H1 (cell line): ENCODE measurements at regions not wholly inside any gene's neighbourhood (a gene's known extent, or its start where the extent isn't known, plus 50 kb on each side); places are given as distances from the start of the nearest gene placed in this dataset.

ENCODE experiments used
- CTCF ChIA-PET: fragments of 300-600 bp; sonication (Branson Sonifier 250); formaldehyde crosslinking; loops from one replicate; lab custom pipeline; 2021; ENCODE audit not compliant: partially characterized antibody; lab: Charles Lee
- POLR2A ChIA-PET: fragments of 300-600 bp; sonication (Branson Sonifier 250); formaldehyde crosslinking; loops from one replicate; lab custom pipeline; 2021; ENCODE audit warnings: inconsistent platforms; ENCODE audit not compliant: partially characterized antibody; lab: Charles Lee
- DNase-seq, 2 experiments: peaks; one replicate each; pipeline versions ENCODE4 v3.0.0 to v3.0.0-alpha.2; 2010 to 2022; ENCODE audit warnings: low spot score in 2 of 2, low read depth in 1 of 2, mixed read lengths in 1 of 2
- FAIRE-seq: peaks from 2 replicates; lab custom pipeline; 2011; peaks lifted over from hg19 to GRCh38; lab: Jason Lieb, UNC
- H2AFZ ChIP-seq: 2 replicates; pipeline ENCODE4 v1.8.1; 2012; ENCODE audit warnings: low read length, inconsistent platforms
- H2AK5ac ChIP-seq: 2 replicates; pipeline ENCODE4 v1.6.1; 2013; ENCODE audit warnings: low read depth, low read length
- H2BK120ac ChIP-seq: replicated peaks from 2 replicates; pipeline ENCODE3; 2013; ENCODE audit warnings: low read depth, low read length, inconsistent platforms
- H2BK12ac ChIP-seq: 2 replicates; pipeline ENCODE4 v1.6.1; 2013; ENCODE audit warnings: low read depth, low read length
- H2BK15ac ChIP-seq: 2 replicates; pipeline ENCODE4 v1.6.1; 2013; ENCODE audit warnings: low read length
- H2BK20ac ChIP-seq: 2 replicates; pipeline ENCODE4 v1.6.1; 2013; ENCODE audit warnings: low read length
- H2BK5ac ChIP-seq: 2 replicates; pipeline ENCODE4 v1.6.1; 2013; ENCODE audit warnings: low read depth, low read length
- H3K14ac ChIP-seq: 2 replicates; pipeline ENCODE4 v1.6.1; 2013; ENCODE audit warnings: inconsistent platforms; ENCODE audit not compliant: insufficient read length
- H3K18ac ChIP-seq: 2 replicates; pipeline ENCODE4 v1.6.1; 2013; ENCODE audit warnings: low read length; ENCODE audit errors: extremely low read depth
- H3K23ac ChIP-seq: 2 replicates; pipeline ENCODE4 v1.6.1; 2013; ENCODE audit warnings: inconsistent platforms; ENCODE audit not compliant: insufficient read length
- H3K23me2 ChIP-seq: 2 replicates; pipeline ENCODE4 v1.6.1; 2013; ENCODE audit warnings: low read depth, low read length
- H3K27ac ChIP-seq: 2 replicates; pipeline ENCODE4 v1.6.1; 2011; ENCODE audit warnings: low read depth, low read length, inconsistent platforms
- H3K27me3 ChIP-seq, 4 experiments: replicated peaks in 1 of 4; 1 replicate in 1 of 4; 2 replicates in 3 of 4; pipeline versions ENCODE4 v1.6.1 to v1.8.1; 2011 to 2013; ENCODE audit warnings: low read length in 3 of 4, mild to moderate bottlenecking in 3 of 4, inconsistent platforms in 2 of 4, mixed read lengths in 2 of 4, moderate library complexity in 1 of 4; ENCODE audit not compliant: control insufficient read depth in 3 of 4, insufficient read depth in 3 of 4; ENCODE audit errors: extremely low read depth in 1 of 4
- H3K36me3 ChIP-seq, 4 experiments: 2 replicates each; pipeline versions ENCODE4 v1.6.1 to v1.8.1; 2011 to 2013; ENCODE audit warnings: mild to moderate bottlenecking in 4 of 4, low read length in 3 of 4, moderate library complexity in 2 of 4, control low read depth in 1 of 4, inconsistent platforms in 1 of 4; ENCODE audit not compliant: insufficient read depth in 4 of 4, control insufficient read depth in 2 of 4
- H3K4ac ChIP-seq: replicated peaks from 2 replicates; pipeline ENCODE3; 2013; ENCODE audit warnings: low read length, low read depth, mixed read lengths, inconsistent platforms; ENCODE audit not compliant: insufficient read length
- H3K4me1 ChIP-seq, 4 experiments: replicated peaks in 1 of 4; 1 replicate in 1 of 4; 2 replicates in 3 of 4; pipeline versions ENCODE4 v1.6.1 to v1.8.1; 2011 to 2013; ENCODE audit warnings: low read length in 3 of 4, inconsistent platforms in 2 of 4, mixed read lengths in 1 of 4; ENCODE audit not compliant: insufficient read depth in 4 of 4, control insufficient read depth in 3 of 4
- H3K4me2 ChIP-seq, 2 experiments: 2 replicates each; pipeline versions ENCODE4 v1.6.1 to v1.8.1; 2011 to 2013; ENCODE audit warnings: low read depth in 2 of 2, low read length in 2 of 2, control low read depth in 1 of 2, inconsistent platforms in 1 of 2, mild to moderate bottlenecking in 1 of 2; ENCODE audit not compliant: insufficient read depth in 1 of 2
- H3K4me3 ChIP-seq, 4 experiments: fragments of 200-600, 300-600 bp in 1 of 4; sonication (generic), shearing (Covaris generic), sonication (Bioruptor Twin) in 1 of 4; 2 replicates each; pipeline versions ENCODE4 v1.5.1 to v1.8.1; 2011 to 2016; ENCODE audit warnings: low read length in 4 of 4, low read depth in 3 of 4, control low read depth in 2 of 4, inconsistent platforms in 2 of 4, mild to moderate bottlenecking in 2 of 4, mixed read lengths in 1 of 4, moderate library complexity in 1 of 4; ENCODE audit not compliant: insufficient read depth in 2 of 4; ENCODE audit errors: extremely low read depth in 1 of 4
- H3K56ac ChIP-seq: replicated peaks from 2 replicates; pipeline ENCODE3; 2013; ENCODE audit warnings: low read depth, mild to moderate bottlenecking, mixed read lengths, low read length, inconsistent platforms; ENCODE audit not compliant: insufficient read length
- H3K79me1 ChIP-seq: 2 replicates; pipeline ENCODE4 v1.6.1; 2013; ENCODE audit warnings: low read depth, low read length, control low read depth
- H3K79me2 ChIP-seq, 2 experiments: 2 replicates each; pipeline versions ENCODE4 v1.6.1 to v1.8.1; 2012 to 2013; ENCODE audit warnings: low read length in 2 of 2, mild to moderate bottlenecking in 2 of 2, inconsistent platforms in 1 of 2; ENCODE audit not compliant: insufficient read depth in 2 of 2, control insufficient read depth in 1 of 2
- H3K9ac ChIP-seq, 4 experiments: replicated peaks in 1 of 4; 1 replicate in 1 of 4; 2 replicates in 3 of 4; pipeline versions ENCODE4 v1.6.1 to v1.8.1; 2011 to 2013; ENCODE audit warnings: low read depth in 3 of 4, low read length in 3 of 4, control low read depth in 2 of 4, mild to moderate bottlenecking in 2 of 4, moderate library complexity in 2 of 4, inconsistent platforms in 1 of 4; ENCODE audit errors: extremely low read depth in 1 of 4
- H3K9me3 ChIP-seq, 2 experiments: 2 replicates each; pipeline versions ENCODE4 v1.6.1 to v1.8.1; 2012 to 2013; ENCODE audit warnings: mild to moderate bottlenecking in 2 of 2, moderate library complexity in 2 of 2, control low read depth in 1 of 2, inconsistent platforms in 1 of 2, low read depth in 1 of 2, low read length in 1 of 2, mixed read lengths in 1 of 2; ENCODE audit not compliant: insufficient read depth in 2 of 2
- H4K20me1 ChIP-seq, 2 experiments: replicated peaks in 1 of 2; 2 replicates each; pipeline versions ENCODE3 to v1.8.1; 2011 to 2013; ENCODE audit warnings: inconsistent platforms in 2 of 2, low read length in 2 of 2, mild to moderate bottlenecking in 1 of 2; ENCODE audit not compliant: insufficient read depth in 2 of 2, control insufficient read depth in 1 of 2
- H4K5ac ChIP-seq: 2 replicates; pipeline ENCODE4 v1.6.1; 2013; ENCODE audit warnings: low read length, low read depth, mixed read lengths, inconsistent platforms; ENCODE audit not compliant: insufficient read length
- H4K8ac ChIP-seq: 2 replicates; pipeline ENCODE4 v1.8.0; 2013; ENCODE audit warnings: mild to moderate bottlenecking, moderate library complexity, low read length, inconsistent platforms; ENCODE audit not compliant: insufficient read depth; ENCODE audit errors: extremely low read depth
- H4K91ac ChIP-seq: replicated peaks from 2 replicates; pipeline ENCODE3; 2013; ENCODE audit warnings: low read length, mixed read lengths, inconsistent platforms; ENCODE audit not compliant: insufficient read length
- EGR1 ChIP-seq: IDR thresholded peaks from 2 replicates; pipeline ENCODE4 v1.6.1; 2011; ENCODE audit warnings: low read depth, low read length, borderline replicate concordance
- GABPA ChIP-seq: IDR thresholded peaks from 2 replicates; pipeline ENCODE4 v1.6.1; 2011; ENCODE audit warnings: mild to moderate bottlenecking, low read length, moderate library complexity, borderline replicate concordance; ENCODE audit not compliant: insufficient read depth
- WGBS, 2 experiments: shearing (Covaris generic) in 1 of 2; methylation state at CpG; one replicate each; pipeline versions ENCODE4 v1.1.6 to v1.1.7; 2013 to 2015; ENCODE audit warnings: low lambda C conversion rate in 2 of 2, mixed read lengths in 2 of 2, inconsistent platforms in 1 of 2, low coverage in 1 of 2, missing lambda C conversion rate in 1 of 2; ENCODE audit not compliant: insufficient replicate concordance in 2 of 2, insufficient coverage in 1 of 2, insufficient read length in 1 of 2; ENCODE audit errors: extremely low coverage in 1 of 2, missing lambda C conversion rate in 1 of 2; 5-methylcytosine and 5-hydroxymethylcytosine counted together

DNA sequence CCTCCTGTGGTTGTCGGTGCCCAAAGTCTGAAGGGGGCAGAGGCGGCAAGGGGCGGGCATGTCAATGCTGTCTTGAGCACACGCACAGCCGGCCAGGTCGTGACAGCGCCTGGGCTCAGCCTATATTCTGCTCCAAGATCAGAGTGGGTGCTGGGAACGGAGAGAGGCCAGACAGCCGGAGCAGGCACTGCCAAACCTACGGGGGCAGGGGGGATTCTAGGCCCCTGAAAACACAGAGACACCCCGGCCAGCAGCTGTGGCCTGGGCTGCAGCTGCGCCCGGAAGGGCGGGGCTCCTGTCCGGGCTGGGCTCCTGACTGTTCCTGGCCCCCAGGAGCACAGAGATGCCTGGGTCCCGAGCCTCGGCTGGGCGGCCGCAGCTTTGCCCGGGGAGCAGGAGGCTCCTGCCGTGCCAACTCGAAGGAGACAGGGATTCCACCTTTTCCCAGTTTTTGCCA is 2662.9 kb upstream of the PCDH20 start:
- DNase-seq (no peak), FAIRE-seq (no peak)
- Histone ChIP-seq H2BK5ac (no peak overlapping the region), H3K9me3 (peaks cover 0 to 12% of the 10 kb centered on the region in 2 experiments; a peak in 1 of 4 replicates), H3K36me3 (no peaks in the 10 kb centered on the region), H3K14ac (no peak overlapping the region), H3K9ac (no peak overlapping the region), H2BK120ac (no peak overlapping the region), H4K20me1 (no peaks in the 10 kb centered on the region), H4K5ac (no peak overlapping the region), H3K4ac (no peak overlapping the region), H3K4me1 (no peaks in the 10 kb centered on the region), H4K91ac (no peak overlapping the region), H2BK20ac (no peak overlapping the region), H3K18ac (no peak overlapping the region)
- TF ChIP-seq GABPA (no peak), EGR1 (no peak)
- TF ChIP-seq, all 59 proteins: peak for 0
- H3K27ac ChIP-seq = no peak overlapping the region
- H3K79me2 ChIP-seq = no peaks in the 10 kb centered on the region
- H3K23ac ChIP-seq = no peak overlapping the region
- H3K56ac ChIP-seq = no peak overlapping the region
- POLR2A ChIA-PET = no interaction called here
- no peak overlapping the region for H2BK12ac ChIP-seq
- H3K79me1 ChIP-seq = no peaks in the 10 kb centered on the region
- H2AK5ac ChIP-seq = no peak overlapping the region
- H2BK15ac ChIP-seq = no peak overlapping the region
- WGBS, 2 experiments = 94% methylated on average over 21 of the region's 22 CpGs; no CpG with 5 or more reads in 1 of the 2 experiments
- H3K4me3 ChIP-seq = no peak overlapping the region
- no peak overlapping the region for H4K8ac ChIP-seq
- no peaks in the 10 kb centered on the region for H3K23me2 ChIP-seq
- H3K4me2 ChIP-seq = no peak overlapping the region
- no peak overlapping the region for H2AFZ ChIP-seq
- H3K27me3 ChIP-seq = no peaks in the 10 kb centered on the region
- CTCF ChIA-PET = no interaction called here
